ENCODE measurements at regions not wholly inside any gene's neighbourhood (a gene's known extent, or its start where the extent isn't known, plus 50 kb on each side); places are given as distances from the start of the nearest gene placed in this dataset.
"Not testable (repeated sequence)": the region's sequence is repeated elsewhere in the genome, so short reads cannot be mapped to it uniquely, and the experiment has no call there.

DNA sequence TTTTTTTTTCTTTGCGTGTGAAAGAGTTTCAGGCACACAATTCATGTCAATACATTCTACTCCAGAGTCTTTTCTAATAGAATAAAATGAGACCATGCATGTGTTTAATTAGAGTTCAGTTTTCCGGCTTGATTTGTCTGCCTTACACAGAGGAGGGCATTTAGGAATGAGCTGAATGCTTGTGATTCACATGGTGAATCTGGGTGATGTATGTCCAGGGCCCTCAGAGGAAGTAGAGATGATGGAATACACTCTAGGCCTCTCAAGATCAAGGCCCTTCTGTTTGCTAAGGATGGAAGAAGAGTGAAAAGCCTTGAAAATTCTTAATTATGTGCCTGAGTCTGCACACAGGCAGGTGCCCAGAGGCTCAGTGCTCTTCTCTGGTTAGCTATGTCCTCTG lies 71.0 kb upstream of the CYRIA start:
- no peak for DNase-seq (ENCODE audit: low spot score)

DNA sequence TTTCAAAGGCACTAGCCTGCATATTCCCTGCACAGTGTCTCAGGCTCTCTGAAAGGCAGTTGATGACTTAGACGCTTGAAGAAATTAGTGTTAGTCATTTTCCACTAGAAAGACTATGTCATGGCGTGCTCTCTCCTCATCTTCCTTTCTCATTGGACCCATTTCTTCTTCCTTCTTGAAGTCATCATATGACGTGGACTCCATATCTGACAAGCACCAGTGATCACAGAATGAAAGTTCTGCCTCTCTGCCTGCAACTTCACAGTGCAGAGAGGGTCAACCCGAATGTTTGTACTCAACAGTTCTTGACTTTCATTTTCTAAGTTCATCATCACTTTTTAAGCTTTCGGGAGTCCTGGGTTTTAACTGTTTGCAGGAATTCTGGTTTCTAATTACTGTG lies 63.7 kb upstream of the CYRIA start:
- DNase-seq (ENCODE audit: low spot score) = no peak

DNA sequence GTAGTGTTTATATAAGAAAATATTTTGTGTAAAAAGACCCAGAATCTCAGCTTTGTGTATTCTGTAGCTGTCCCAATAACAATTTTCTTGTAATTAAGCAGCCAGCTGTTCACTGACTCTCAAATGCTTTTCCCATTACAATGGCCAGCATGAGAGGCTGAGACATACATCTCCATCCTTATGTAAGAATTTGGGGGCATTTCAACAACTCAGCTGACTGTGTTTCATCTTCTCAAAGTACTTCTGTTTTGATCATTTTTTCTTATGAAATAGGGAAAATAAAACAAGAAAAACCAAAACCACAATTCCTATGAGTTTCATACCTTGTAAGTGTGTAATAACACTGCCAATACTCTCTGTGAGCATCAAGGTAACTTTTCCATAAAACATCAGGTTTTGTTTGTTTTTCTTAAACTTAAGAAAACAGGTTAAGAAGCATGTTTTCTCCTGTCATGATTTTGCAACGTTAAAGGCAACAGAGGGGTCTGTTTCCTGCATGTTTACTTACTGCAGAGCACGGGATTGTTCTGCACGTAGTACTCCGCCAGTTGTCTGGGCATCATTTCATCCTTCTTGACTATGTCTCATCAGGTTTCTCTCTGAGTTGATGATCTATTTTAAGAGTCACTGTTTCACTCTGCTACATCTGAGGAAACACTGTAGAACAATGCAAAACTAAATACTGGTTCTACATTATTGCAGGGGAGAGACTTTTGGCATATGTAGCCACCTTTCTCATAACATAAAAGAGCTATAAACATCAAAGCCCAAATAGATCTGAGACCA lies 62.9 kb upstream of the CYRIA start:
- DNase-seq (ENCODE audit: low spot score) = no peak

DNA sequence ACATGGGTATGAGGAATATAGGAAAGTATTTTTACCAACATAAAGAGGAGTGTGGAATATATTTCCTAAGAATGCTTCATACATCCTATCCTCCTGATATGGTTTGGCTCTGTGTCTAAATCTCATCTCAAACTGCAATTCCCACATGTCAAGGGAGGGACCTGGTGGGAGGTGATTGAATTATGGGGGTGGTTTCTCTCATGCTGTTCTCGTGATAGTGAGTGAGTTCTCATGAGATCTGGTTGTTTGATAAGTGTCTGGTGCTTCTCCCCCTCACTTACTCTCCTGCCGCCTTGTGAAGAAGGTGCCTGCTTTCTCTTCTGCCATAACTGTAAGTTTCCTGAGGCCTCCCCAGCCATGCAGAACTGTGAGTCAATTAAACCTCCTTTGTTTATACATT lies 62.2 kb upstream of the CYRIA start:
- not testable (repeated sequence) for DNase-seq (ENCODE audit: low spot score)

DNA sequence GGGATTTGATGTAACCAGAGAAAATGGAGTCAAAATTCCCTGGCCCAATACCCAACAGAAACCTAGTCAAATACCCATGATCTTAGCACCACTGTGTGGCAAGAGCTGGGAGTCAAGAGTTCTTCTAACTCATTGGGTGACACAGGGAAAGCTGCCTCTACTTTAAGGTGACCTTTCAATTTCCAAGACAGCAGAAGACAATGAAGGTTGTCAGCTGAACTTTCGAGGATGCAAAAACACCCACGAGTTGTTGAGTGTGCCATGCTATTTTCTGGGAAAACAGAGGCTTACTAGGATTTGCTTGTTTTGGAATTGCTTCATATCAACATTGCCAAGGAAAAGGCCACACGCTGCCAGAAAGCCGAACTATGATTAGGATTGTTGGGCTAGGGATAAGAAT lies 61.6 kb upstream of the CYRIA start:
- no peak for DNase-seq (ENCODE audit: low spot score)

DNA sequence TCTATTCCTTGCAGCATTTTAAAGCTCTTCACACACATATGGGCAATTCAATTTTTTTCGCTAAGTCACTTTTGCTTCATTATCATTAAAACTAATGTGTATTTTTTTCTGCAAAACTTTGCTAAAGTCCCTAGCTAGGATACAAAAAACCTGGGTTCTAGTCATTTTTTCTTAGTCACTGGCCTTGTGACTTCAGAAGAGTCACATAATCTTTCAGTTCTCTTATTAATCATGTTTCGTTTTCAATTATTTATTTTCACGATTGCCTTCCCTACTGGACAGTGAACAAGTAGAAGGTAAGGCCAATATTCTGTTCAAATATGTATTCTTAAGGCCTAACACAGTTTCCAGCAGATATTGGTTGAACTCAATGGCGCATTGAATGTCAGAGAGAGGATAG lies 60.9 kb upstream of the CYRIA start:
- DNase-seq (ENCODE audit: low spot score) = no peak

DNA sequence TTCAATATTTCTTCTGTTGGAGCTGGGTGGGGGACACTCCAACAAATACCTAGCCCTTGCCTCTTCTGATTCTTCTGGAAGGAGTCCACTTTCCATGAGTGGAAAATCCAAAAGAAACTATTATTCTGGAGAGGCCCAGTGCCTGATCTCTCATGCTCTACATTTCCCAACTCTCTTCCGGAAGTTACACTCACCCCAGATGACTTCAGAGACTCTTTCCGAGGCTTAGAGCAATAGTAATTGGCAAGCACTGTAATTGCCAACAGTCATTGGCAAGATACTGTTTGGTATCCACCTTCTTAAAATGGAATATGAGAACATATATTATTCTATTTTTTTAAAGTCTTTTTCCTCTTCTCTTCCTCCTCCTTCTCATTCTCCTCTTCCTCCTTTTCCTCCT lies 60.5 kb upstream of the CYRIA start:
- no peak for DNase-seq (ENCODE audit: low spot score)

DNA sequence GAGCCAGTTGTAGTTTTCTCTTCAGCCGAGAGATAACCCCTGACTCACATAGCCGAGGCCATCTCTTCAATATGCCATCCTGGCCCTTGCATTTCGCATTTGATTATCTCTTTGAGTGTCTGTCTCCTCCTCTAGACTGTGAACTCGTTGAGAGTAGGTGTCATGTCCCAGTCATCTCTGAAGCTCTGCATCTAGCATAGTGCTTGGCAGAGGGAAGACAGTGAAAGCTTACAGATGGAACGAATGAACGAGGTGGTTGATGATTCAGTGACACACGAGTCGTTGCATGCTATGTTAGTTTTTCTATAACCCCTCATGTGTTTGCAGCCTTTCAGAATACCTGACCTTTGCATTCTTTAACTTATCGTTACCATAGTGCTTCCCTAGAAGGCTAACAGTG lies 59.9 kb upstream of the CYRIA start:
- DNase-seq (ENCODE audit: low spot score) = no peak

DNA sequence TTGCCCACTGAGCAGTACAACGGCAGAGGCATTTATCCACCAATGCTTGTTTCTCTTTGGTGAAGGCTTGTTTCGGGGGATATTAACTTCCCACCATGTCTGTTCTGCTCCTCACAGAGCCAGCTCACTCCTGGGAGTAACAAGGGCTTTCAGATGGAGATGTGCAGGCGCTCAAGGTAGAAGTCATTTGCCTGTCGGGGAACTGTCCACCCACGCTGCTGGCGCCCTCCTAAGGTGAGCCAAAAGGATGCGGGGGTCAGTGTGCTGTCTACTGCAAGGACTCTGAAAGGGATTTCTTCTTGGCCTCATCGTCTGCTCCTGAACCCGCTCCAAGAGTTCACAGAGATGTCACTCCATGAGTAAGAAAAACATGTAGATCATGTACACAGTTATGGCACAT lies 57.0 kb upstream of the CYRIA start:
- DNase-seq (ENCODE audit: low spot score) = no peak

DNA sequence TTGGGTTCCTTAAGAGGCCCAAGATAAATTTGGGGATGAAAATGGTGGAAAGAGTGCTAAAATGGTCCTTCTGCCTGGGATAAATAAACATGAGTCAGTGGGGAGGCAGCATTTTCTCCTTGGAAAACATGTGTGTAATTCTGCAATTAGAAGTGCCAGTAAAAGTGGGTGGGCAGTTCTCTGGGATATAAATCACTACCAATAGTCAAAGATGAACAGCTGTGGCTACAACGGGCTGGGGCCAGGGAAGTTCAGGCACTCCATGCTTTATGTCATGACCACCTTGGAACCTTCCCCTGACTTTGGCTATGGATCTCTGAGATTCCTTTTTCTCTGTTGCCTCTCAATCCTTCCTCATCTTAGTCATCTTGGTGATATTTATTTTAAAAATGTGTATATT lies 56.5 kb upstream of the CYRIA start:
- no peak for DNase-seq (ENCODE audit: low spot score)

DNA sequence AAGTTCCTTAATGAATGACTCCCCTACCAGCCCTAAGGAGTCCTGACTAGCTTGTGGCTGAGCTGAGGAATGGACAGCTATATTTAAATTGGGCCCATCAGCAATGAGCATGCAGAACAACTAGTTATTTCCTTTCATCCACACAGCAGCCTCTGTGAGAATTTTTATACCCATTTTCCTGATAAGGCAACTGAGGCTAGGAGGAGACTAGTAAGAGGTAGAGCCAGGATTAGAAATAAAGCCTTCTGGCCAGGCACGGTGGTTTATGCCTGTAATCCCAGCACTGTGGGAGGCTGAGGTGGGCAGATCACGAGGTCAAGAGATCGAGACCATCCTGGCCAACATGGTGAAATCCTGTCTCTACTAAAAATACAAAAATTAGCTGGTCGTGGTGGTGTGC lies 55.9 kb upstream of the CYRIA start:
- DNase-seq (ENCODE audit: low spot score) = not testable (repeated sequence)

DNA sequence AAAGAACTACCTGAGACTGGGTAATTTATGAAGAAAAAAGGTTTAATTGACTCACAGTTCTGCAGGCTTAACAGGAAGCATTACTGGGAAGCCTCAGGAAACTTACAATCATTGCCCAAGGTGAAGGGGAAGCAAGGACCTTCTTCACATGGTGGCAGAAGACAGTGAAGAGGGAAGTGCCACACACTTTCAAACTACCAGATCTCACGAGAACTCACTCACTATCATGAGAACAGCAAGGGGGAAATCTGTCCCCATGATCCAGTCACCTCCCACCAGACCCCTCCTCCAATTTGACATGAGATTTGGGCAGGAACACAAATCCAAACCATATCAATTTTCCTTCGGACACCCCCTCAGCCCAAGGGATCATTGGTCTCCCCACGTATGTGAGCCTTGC lies 55.1 kb upstream of the CYRIA start:
- DNase-seq (ENCODE audit: low spot score) = not testable (repeated sequence)

DNA sequence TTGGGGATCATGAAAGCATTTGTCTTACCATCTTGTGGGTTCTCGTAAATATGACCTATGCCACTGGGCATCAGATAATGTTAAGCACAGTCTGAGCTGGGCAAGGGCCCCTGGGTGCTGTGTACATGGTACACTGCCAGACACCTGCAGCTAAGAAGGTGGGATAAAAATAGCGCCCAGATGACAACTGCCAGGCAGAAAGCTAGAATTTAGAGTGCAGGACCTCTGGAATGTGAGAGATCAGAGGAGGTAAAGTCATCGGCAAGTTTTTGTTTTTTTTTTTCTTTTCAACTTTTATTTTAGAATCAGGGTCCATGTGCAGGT lies 53.8 kb upstream of the CYRIA start:
- DNase-seq (ENCODE audit: low spot score) = no peak

DNA sequence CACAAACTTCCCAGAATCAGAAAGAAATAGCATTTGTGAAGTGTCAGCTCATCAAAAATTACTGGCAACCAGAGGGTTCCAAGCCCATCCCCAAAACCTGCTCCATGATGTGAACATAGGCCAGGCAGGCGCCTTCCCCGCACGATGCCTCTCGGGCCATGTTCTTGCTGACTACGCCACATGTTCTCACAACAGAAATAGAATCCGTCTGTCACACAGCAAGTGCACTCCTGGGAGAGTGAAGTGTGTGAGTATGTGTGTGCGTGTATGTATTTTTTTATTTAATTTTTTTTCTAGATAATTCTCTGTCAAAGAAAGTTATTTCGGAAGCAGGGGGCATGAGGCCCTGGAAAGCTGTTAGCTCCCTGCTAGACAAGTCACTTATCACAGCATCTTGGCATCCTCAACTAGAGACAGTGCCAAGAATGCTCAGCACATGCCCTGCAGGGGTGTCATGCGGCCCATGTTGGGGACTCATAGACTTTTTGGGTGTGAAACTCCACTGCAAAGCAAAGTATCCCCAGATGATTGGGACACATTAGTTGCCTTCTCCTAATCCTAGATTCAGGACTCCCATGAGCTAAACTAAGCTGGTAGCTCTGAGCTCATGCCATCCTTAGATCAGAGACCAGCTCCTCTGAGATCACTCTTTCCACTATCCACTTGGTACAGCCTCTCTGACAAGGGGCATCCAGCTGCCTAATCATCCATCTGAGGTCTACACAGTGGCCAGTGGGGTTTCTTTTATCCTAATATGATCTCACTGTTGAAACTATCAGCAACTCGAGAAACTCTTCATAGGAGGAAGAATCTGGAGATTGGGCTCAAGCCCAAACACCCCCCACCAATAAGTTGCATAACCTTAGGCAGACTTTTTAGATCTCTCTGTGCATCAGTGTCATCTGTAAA lies 53.2 kb upstream of the CYRIA start:
- DNase-seq (ENCODE audit: low spot score) = no peak

DNA sequence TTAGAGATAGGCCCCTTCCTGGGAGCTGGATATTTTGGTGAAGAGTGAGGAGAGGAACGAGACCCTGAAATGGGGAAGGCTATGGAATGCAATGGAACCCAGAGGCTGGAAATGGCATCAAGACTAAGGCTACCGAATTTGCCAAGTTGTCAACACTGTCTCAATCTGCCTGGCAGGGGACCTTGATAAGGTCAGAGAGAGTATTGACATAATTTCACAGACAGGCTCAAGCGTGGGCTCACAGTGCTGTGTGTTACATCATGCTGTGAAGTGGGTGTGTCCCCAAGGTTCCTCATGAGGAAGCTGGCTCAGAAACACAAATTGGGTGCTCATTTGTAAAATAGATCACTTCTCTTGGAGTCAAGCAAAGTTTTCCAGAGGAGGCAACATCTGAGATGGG lies 51.8 kb upstream of the CYRIA start:
- no peak for DNase-seq (ENCODE audit: low spot score)

DNA sequence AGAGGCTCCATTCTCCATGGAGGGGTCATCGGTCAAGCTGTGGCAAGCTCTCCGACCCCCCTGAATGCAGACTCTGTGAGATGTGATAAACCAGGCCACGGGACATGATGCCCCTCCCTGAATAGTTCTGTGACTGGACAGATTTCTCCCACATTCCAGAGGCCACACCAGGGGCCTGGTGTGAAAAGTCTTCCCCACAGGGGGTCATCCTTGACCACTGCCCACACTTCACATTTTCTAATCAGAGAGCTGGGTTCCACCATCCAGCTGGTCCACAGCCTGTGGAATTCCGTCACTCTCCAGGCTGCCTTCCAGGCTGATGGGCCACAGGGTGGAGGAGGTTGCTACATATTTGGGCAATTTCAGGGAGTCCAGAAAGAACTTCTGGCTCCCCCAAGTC lies 51.3 kb upstream of the CYRIA start:
- no peak for DNase-seq (ENCODE audit: low spot score)

DNA sequence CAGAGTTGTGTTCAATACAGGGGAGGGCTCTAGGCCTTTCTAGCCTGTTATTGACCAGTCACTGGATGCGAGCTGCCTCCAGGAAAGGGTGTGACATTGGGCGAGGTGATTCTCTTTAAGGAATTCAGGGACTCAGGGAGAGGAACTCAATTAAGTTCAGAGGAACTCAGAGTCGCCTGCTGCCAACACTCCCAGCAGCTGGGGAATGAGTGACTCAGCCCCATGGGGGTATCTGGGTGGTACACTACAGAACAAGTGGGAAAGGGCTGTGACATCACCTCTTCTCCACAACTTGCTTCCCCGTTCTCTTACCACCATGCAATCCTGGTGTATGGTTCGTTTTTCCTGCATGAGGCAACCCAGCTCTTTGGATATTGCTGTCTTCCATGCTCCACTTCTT lies 50.4 kb upstream of the CYRIA start:
- no peak for DNase-seq (ENCODE audit: low spot score)

Measured in mesenteric fat pad (tissue), 1 donor.